Stomach (tissue), 8 donors: ENCODE measurements at regions not wholly inside any gene's neighbourhood (a gene's known extent, or its start where the extent isn't known, plus 50 kb on each side); places are given as distances from the start of the nearest gene placed in this dataset.

Source experiments
- DNase-seq, 2 donors: peaks; one replicate each; pipeline versions ENCODE4 v3.0.0 to v3.0.0-alpha.2; 2013 to 2019
- H3K27ac ChIP-seq, 5 donors: fragments of 200-600 bp in 4 of 5; sonication (generic) in 4 of 5; one replicate each; pipeline ENCODE4 v1.5.1; 2013 to 2019; ENCODE audit warnings: mild to moderate bottlenecking in 1 of 5, moderate library complexity in 1 of 5
- H3K27me3 ChIP-seq, 3 donors: fragments of 200-600 bp; sonication (generic); one replicate each; pipeline ENCODE4 v1.5.1; 2017 to 2019; ENCODE audit warnings: mixed run types in 1 of 3
- H3K36me3 ChIP-seq, 4 donors: fragments of 200-600 bp; sonication (generic); 1 replicate in 3 of 4; 2 replicates in 1 of 4; pipeline ENCODE4 v1.5.1; 2016 to 2019
- H3K4me1 ChIP-seq, 4 donors: fragments of 200-600 bp; sonication (generic); one replicate each; pipeline ENCODE4 v1.5.1; 2016 to 2019
- H3K4me3 ChIP-seq, 4 donors: fragments of 200-600 bp; sonication (generic) in 3 of 4; one replicate each; pipeline ENCODE4 v1.5.1; 2016 to 2019; ENCODE audit warnings: mild to moderate bottlenecking in 1 of 4
- H3K9me3 ChIP-seq, 4 donors: fragments of 200-600 bp; sonication (generic); one replicate each; pipeline ENCODE4 v1.5.1; 2016 to 2019
- EP300 ChIP-seq: sonication (generic); formaldehyde crosslinking; IDR thresholded peaks from one replicate; pipeline ENCODE4 v1.6.1; 2017; ENCODE audit warnings: antibody characterized with exemption
- POLR2A ChIP-seq, 4 donors: fragments of 450-650 bp; IDR thresholded peaks; one replicate each; pipeline ENCODE4 v1.6.1; 2016; ENCODE audit warnings: antibody characterized with exemption in 4 of 4, control low read depth in 2 of 4, mild to moderate bottlenecking in 1 of 4, moderate library complexity in 1 of 4
- POLR2AphosphoS5 ChIP-seq, 3 donors: sonication (generic); formaldehyde crosslinking; IDR thresholded peaks; one replicate each; pipeline ENCODE4 v1.6.1; 2016; ENCODE audit warnings: antibody characterized with exemption in 3 of 3
- WGBS, 5 donors: extraction: QIAGEN DNeasy Blood & Tissue Kit in 3 of 5; methylation state at CpG; one replicate each; pipeline versions ENCODE4 v1.1.5 to v1.1.7; 2013 to 2018; 5-methylcytosine and 5-hydroxymethylcytosine counted together
- intact Hi-C: fragments of 100-400 bp; cut with DNase I; formaldehyde crosslinking; loops from one replicate; pipeline ENCODE4 v1.15.1; 2023; ENCODE audit warnings: low total_unique reads
- TF ChIP-seq, protein P1 (sequence below), 7 experiments: fragments of 450-650 bp in 4 of 7; fragments of 200-600 bp in 3 of 7; sonication (generic) in 3 of 7; IDR thresholded peaks; one replicate each; pipeline ENCODE4 v1.5.1; 2016 to 2019; ENCODE audit warnings: antibody characterized with exemption in 7 of 7, control low read depth in 2 of 7, mild to moderate bottlenecking in 1 of 7
- donor health status: healthy with polysubstance abuse.
- donor health status: Bipolar disorder and iron deficiency.
- donor health status: healthy.

DNA sequence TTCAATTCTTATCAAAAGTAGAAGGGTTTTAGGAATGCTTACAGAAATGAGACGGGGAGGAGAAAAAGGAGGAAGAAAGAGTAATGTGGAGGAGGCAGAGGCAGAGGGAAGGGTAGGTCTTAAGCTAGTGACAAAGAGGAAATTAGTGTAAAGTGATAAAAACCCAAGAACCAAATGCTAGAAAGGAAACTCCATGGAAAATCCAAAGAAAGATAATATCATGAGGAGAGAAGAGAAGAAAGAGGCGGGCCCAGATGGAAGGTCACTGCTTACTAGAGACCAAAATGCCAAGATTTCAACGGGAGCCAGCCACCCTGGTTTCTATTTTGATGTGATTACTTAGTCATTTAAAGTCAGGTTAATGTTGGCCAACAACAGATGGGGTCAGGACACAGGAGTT is 68.6 kb upstream of the IL12B start:
- no peaks in the 10 kb centered on the region for H3K36me3 ChIP-seq
- DNase-seq = no peak
- H3K4me1 ChIP-seq = no peaks in the 10 kb centered on the region
- no peaks in the 10 kb centered on the region for H3K9me3 ChIP-seq
- TF ChIP-seq POLR2A (IDR thresholded peaks at IDR 0.05) (no peak), POLR2AphosphoS5 (IDR thresholded peaks at IDR 0.05) (no peak), EP300 (no peak)
- TF ChIP-seq, protein P1, sequence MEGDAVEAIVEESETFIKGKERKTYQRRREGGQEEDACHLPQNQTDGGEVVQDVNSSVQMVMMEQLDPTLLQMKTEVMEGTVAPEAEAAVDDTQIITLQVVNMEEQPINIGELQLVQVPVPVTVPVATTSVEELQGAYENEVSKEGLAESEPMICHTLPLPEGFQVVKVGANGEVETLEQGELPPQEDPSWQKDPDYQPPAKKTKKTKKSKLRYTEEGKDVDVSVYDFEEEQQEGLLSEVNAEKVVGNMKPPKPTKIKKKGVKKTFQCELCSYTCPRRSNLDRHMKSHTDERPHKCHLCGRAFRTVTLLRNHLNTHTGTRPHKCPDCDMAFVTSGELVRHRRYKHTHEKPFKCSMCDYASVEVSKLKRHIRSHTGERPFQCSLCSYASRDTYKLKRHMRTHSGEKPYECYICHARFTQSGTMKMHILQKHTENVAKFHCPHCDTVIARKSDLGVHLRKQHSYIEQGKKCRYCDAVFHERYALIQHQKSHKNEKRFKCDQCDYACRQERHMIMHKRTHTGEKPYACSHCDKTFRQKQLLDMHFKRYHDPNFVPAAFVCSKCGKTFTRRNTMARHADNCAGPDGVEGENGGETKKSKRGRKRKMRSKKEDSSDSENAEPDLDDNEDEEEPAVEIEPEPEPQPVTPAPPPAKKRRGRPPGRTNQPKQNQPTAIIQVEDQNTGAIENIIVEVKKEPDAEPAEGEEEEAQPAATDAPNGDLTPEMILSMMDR (IDR thresholded peaks at IDR 0.05) = no peak
- WGBS, 5 donors = 51 to 73% (median 63%) methylated on average over 3 of the region's 3 CpGs
- H3K27me3 ChIP-seq = peaks cover 0 to 5% (median 0%) of the 10 kb centered on the region in 3 donors
- no peak overlapping the region for H3K27ac ChIP-seq
- intact Hi-C loops = no loop called here
- no peak overlapping the region for H3K4me3 ChIP-seq

DNA sequence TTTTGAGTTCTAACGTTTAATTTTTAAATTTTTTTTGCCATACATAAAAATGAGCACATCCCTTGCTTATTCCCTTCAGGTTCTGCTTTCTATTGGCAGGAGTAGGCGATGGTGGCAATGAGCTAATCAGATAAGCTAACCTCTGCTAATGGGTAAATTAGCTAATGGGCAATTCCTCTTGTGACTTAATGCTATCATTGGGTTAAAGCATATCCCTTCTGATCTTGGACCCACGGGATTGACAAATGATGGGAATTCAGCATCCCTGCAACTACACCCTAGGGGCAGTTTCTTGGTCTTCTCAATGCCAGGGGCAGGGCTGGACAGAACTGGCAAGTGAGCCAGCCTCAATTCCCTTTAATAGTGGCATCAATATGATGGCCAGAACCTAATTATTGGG is 70.2 kb upstream of the IL12B start:
- TF ChIP-seq, protein P1 (IDR thresholded peaks at IDR 0.05) = no peak
- DNase-seq = no peak
- no peak overlapping the region for H3K4me3 ChIP-seq
- no peaks in the 10 kb centered on the region for H3K4me1 ChIP-seq
- peaks cover 0 to 5% (median 0%) of the 10 kb centered on the region in 3 donors for H3K27me3 ChIP-seq
- intact Hi-C loops = no loop called here
- WGBS, 5 donors = 65 to 85% (median 83%) methylated on average over 3 of the region's 3 CpGs
- no peaks in the 10 kb centered on the region for H3K9me3 ChIP-seq
- H3K27ac ChIP-seq = no peak overlapping the region
- no peaks in the 10 kb centered on the region for H3K36me3 ChIP-seq

DNA sequence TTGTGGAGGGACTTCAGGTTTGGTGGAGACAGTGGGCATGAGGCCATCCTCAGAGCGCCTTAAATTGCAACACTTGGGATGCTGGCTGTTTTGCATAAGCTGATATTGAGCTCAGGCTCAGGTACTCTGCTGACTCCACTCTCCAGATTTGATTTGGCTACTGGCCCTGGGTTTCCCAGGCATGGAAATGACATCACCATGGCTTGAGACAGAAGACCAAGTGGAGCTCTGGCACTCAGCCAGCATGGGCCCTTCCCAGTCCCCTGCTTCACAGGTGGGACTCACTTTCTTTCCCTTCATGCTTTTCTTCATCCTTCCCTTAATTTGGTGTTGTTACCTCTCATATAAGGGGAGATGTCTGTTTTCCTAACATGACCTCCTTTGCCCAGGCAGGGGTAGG is 72.0 kb upstream of the IL12B start:
- no peak for DNase-seq
- no peaks in the 10 kb centered on the region for H3K36me3 ChIP-seq
- H3K4me3 ChIP-seq = no peak overlapping the region
- no peaks in the 10 kb centered on the region for H3K4me1 ChIP-seq
- H3K27ac ChIP-seq = no peak overlapping the region
- 67 to 100% (median 83%) methylated on average over 1 of the region's 1 CpG for WGBS, 5 donors
- no peaks in the 10 kb centered on the region for H3K9me3 ChIP-seq
- no peak for TF ChIP-seq EP300
- no peak for TF ChIP-seq POLR2A (IDR thresholded peaks at IDR 0.05)
- intact Hi-C loops = no loop called here
- peaks cover 0 to 11% (median 0%) of the 10 kb centered on the region in 3 donors for H3K27me3 ChIP-seq

DNA sequence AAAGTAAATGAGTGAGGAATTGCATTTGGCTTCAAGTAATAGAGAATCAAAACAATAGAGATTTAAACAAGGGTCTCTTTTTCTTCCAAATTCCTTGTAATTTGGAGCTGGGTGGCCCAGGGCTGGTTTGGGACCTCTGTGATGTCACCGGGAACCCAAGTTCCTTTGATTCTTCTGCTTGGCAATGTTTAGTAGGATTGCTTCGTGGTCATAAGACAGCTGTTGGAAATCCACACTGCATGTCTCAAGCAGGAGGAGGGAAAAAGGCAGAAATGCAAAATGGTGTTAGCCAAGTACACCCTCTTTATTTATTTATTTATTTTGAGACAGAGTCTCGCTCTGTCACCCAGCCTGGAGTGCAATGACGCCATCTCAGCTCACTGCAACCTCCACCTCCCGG is 72.6 kb upstream of the IL12B start:
- no peak overlapping the region for H3K4me3 ChIP-seq
- TF ChIP-seq EP300 (no peak), POLR2A (IDR thresholded peaks at IDR 0.05) (no peak), POLR2AphosphoS5 (IDR thresholded peaks at IDR 0.05) (no peak)
- TF ChIP-seq, protein P1 (IDR thresholded peaks at IDR 0.05) = no peak
- intact Hi-C loops = no loop called here
- H3K27me3 ChIP-seq = peaks cover 0 to 11% (median 0%) of the 10 kb centered on the region in 3 donors
- no peaks in the 10 kb centered on the region for H3K36me3 ChIP-seq
- 83 to 96% (median 88%) methylated on average over 5 of the region's 5 CpGs for WGBS, 5 donors
- DNase-seq = no peak
- H3K27ac ChIP-seq = no peak overlapping the region
- H3K4me1 ChIP-seq = no peaks in the 10 kb centered on the region
- no peaks in the 10 kb centered on the region for H3K9me3 ChIP-seq

DNA sequence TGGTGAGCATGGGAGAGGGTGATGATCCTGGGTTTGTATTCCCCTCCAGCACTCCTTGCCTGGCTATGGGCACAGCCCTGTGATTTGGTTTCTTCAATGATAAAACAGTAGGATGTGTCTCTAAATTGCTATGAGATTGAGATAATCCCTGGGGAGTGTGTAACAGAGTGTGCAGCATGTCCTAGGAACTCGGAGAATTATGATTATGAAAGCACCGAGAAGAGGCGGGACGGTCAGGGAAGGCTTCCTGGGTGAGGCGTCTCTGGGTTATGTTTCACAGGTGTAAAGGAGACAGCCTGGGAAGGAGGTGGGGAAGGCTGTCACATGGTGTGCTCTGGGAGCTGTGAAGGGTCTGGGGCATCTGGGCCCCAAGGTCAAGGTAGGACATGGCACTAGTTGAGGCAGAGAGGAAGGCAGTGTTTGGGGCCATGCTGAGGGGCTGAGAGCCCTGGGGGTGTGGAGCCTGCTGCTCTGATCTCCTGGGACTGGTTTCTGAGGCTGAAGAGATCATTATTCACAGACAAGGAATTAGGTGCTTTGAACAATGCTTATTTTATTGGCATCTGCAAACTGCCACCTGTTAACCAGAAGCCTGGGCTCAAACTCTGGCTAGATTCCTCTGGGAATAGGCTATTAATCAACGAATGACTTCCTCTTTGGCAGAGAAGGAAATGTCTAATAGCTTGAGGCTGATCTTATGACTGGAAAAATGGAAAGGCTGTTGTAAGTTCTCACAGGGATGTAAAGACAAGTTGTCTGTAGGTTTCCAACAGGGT is 73.8 kb upstream of the IL12B start:
- Histone ChIP-seq H3K36me3 (no peaks in the 10 kb centered on the region), H3K27me3 (peaks cover 0 to 11% (median 0%) of the 10 kb centered on the region in 3 donors), H3K4me3 (no peak overlapping the region), H3K9me3 (no peaks in the 10 kb centered on the region), H3K27ac (no peak overlapping the region), H3K4me1 (no peaks in the 10 kb centered on the region)
- intact Hi-C loops = no loop called here
- TF ChIP-seq EP300 = no peak
- TF ChIP-seq POLR2AphosphoS5 (IDR thresholded peaks at IDR 0.05) = no peak
- TF ChIP-seq, protein P1 (IDR thresholded peaks at IDR 0.05) = no peak
- TF ChIP-seq POLR2A (IDR thresholded peaks at IDR 0.05) = no peak
- peak in 1 of 2 donors; percentile 30 for DNase-seq
- 63 to 71% (median 63%) methylated on average over 6 of the region's 6 CpGs for WGBS, 5 donors
